H9 (cell line): ENCODE measurements at regions not wholly inside any gene's neighbourhood (a gene's known extent, or its start where the extent isn't known, plus 50 kb on each side); places are given as distances from the start of the nearest gene placed in this dataset.

Experiments
- DNase-seq: peaks from one replicate; pipeline ENCODE4 v3.0.0-alpha.2; 2017
- H2AFZ ChIP-seq: one replicate; pipeline ENCODE4 v1.6.1; 2013; ENCODE audit warnings: mild to moderate bottlenecking, low read length, control low read depth, moderate library complexity
- H2AK5ac ChIP-seq: 2 replicates; pipeline ENCODE4 v1.6.1; 2013; ENCODE audit warnings: low read length, control low read depth, mixed read lengths; ENCODE audit not compliant: insufficient read length
- H2BK120ac ChIP-seq: one replicate; pipeline ENCODE4 v1.6.1; 2013; ENCODE audit warnings: low read depth, mild to moderate bottlenecking, low read length, control low read depth, inconsistent platforms; ENCODE audit not compliant: poor library complexity, severe bottlenecking
- H2BK12ac ChIP-seq: 2 replicates; pipeline ENCODE4 v1.6.1; 2013; ENCODE audit warnings: low read length, control low read depth, mixed read lengths, low read depth; ENCODE audit not compliant: insufficient read length
- H2BK15ac ChIP-seq: 2 replicates; pipeline ENCODE4 v1.6.1; 2013; ENCODE audit warnings: low read depth, low read length, control low read depth
- H2BK20ac ChIP-seq: one replicate; pipeline ENCODE4 v1.6.1; 2013; ENCODE audit warnings: low read depth, mild to moderate bottlenecking, low read length, control low read depth, inconsistent platforms; ENCODE audit not compliant: poor library complexity, severe bottlenecking
- H2BK5ac ChIP-seq: 2 replicates; pipeline ENCODE4 v1.6.1; 2013; ENCODE audit warnings: low read length, control low read depth, mixed read lengths; ENCODE audit not compliant: insufficient read length
- H3K14ac ChIP-seq: 2 replicates; pipeline ENCODE4 v1.6.1; 2013; ENCODE audit warnings: low read length, control low read depth; ENCODE audit not compliant: insufficient read depth
- H3K18ac ChIP-seq: 2 replicates; pipeline ENCODE4 v1.6.1; 2013; ENCODE audit warnings: low read depth, mild to moderate bottlenecking, mixed read lengths, low read length, control low read depth; ENCODE audit not compliant: insufficient read length
- H3K23ac ChIP-seq: 2 replicates; pipeline ENCODE4 v1.6.1; 2013; ENCODE audit warnings: low read length, control low read depth, mixed read lengths, low read depth; ENCODE audit not compliant: insufficient read length
- H3K23me2 ChIP-seq: 2 replicates; pipeline ENCODE4 v1.6.1; 2013; ENCODE audit warnings: low read depth, mild to moderate bottlenecking, mixed read lengths, low read length, control low read depth; ENCODE audit not compliant: insufficient read length, poor library complexity, severe bottlenecking
- H3K27ac ChIP-seq: 2 replicates; pipeline ENCODE4 v1.5.1; 2013; ENCODE audit warnings: low read length, control low read depth, mixed read lengths, low read depth; ENCODE audit not compliant: insufficient read length
- H3K27me3 ChIP-seq: 2 replicates; pipeline ENCODE4 v1.6.1; 2013; ENCODE audit warnings: low read length, control low read depth, inconsistent platforms; ENCODE audit not compliant: insufficient read depth
- H3K4ac ChIP-seq: 2 replicates; pipeline ENCODE4 v1.6.1; 2013; ENCODE audit warnings: low read depth, mild to moderate bottlenecking, control low read depth, inconsistent platforms, low read length, moderate library complexity
- H3K4me1 ChIP-seq: 2 replicates; pipeline ENCODE4 v1.6.1; 2013; ENCODE audit warnings: low read length, control low read depth, inconsistent platforms; ENCODE audit not compliant: insufficient read depth
- H3K4me2 ChIP-seq: 2 replicates; pipeline ENCODE4 v1.6.1; 2013; ENCODE audit warnings: low read length, control low read depth, mixed read lengths; ENCODE audit not compliant: insufficient read length, insufficient read depth
- H3K56ac ChIP-seq: 2 replicates; pipeline ENCODE4 v1.6.1; 2013; ENCODE audit warnings: low read depth, mild to moderate bottlenecking, mixed read lengths, low read length, control low read depth; ENCODE audit not compliant: insufficient read length
- H3K79me1 ChIP-seq: 2 replicates; pipeline ENCODE4 v1.6.1; 2013; ENCODE audit warnings: low read depth, mild to moderate bottlenecking, moderate library complexity, low read length, control low read depth, inconsistent platforms; ENCODE audit not compliant: insufficient read depth, poor library complexity, severe bottlenecking
- H3K79me2 ChIP-seq: 2 replicates; pipeline ENCODE4 v1.6.1; 2013; ENCODE audit warnings: low read length, control low read depth, inconsistent platforms; ENCODE audit not compliant: insufficient read depth
- H3K9ac ChIP-seq: 2 replicates; pipeline ENCODE4 v1.6.1; 2013; ENCODE audit warnings: low read length, control low read depth, mixed read lengths; ENCODE audit not compliant: insufficient read length; ENCODE audit errors: extremely low read depth
- H3K9me3 ChIP-seq: one replicate; pipeline ENCODE4 v1.6.1; 2013; ENCODE audit warnings: low read depth, low read length, inconsistent platforms; ENCODE audit not compliant: control insufficient read depth
- H3T11ph ChIP-seq: one replicate; pipeline ENCODE4 v1.6.1; 2013; ENCODE audit warnings: mild to moderate bottlenecking, low read length, control low read depth, inconsistent platforms
- H4K20me1 ChIP-seq: one replicate; pipeline ENCODE4 v1.6.1; 2013; ENCODE audit not compliant: control insufficient read depth, insufficient read length, insufficient read depth
- H4K5ac ChIP-seq: 2 replicates; pipeline ENCODE4 v1.6.1; 2013; ENCODE audit warnings: low read depth, mild to moderate bottlenecking, mixed read lengths, low read length, control low read depth; ENCODE audit not compliant: insufficient read length
- H4K8ac ChIP-seq: replicated peaks from 2 replicates; pipeline ENCODE4 v1.6.1; 2013; ENCODE audit warnings: low read length, control low read depth, mixed read lengths, low read depth; ENCODE audit not compliant: insufficient read length
- H4K91ac ChIP-seq: 2 replicates; pipeline ENCODE4 v1.6.1; 2013; ENCODE audit warnings: low read depth, mild to moderate bottlenecking, moderate library complexity, mixed read lengths, low read length, control low read depth; ENCODE audit not compliant: insufficient read length
- H3K27ac Mint-ChIP-seq, 3 experiments: 2 replicates in 2 of 3; 3 replicates in 1 of 3; pipeline ENCODE4 v1.8.0; 2020 to 2021; ENCODE audit warnings: mixed read lengths in 3 of 3, mild to moderate bottlenecking in 1 of 3, moderate library complexity in 1 of 3
- H3K27me3 Mint-ChIP-seq: 2 replicates; pipeline ENCODE4 v1.8.0; 2021; ENCODE audit warnings: low read depth, mild to moderate bottlenecking, moderate library complexity, mixed read lengths
- H3K36me3 Mint-ChIP-seq, 3 experiments: 2 replicates in 2 of 3; 3 replicates in 1 of 3; pipeline ENCODE4 v1.8.0; 2020 to 2021; ENCODE audit warnings: low read depth in 3 of 3, mixed read lengths in 3 of 3; ENCODE audit not compliant: insufficient read depth in 1 of 3
- H3K4me1 Mint-ChIP-seq, 2 experiments: 2 replicates each; pipeline ENCODE4 v1.8.0; 2020; ENCODE audit warnings: mixed read lengths in 2 of 2
- H3K4me3 Mint-ChIP-seq, 2 experiments: 2 replicates in 1 of 2; 3 replicates in 1 of 2; pipeline ENCODE4 v1.8.0; 2020 to 2021; ENCODE audit warnings: mild to moderate bottlenecking in 2 of 2, mixed read lengths in 2 of 2, moderate library complexity in 1 of 2
- H3K9me3 Mint-ChIP-seq, 2 experiments: 2 replicates in 1 of 2; 3 replicates in 1 of 2; pipeline ENCODE4 v1.8.0; 2020; ENCODE audit warnings: mild to moderate bottlenecking in 2 of 2, mixed read lengths in 2 of 2, moderate library complexity in 1 of 2
- WGBS: extraction: QIAGEN DNeasy Blood & Tissue Kit; methylation state at CpG from one replicate; pipeline ENCODE4 v1.1.7; 2013; ENCODE audit warnings: missing lambda C conversion rate, low lambda C conversion rate, mixed read lengths; ENCODE audit not compliant: insufficient read length; ENCODE audit errors: extremely low coverage; 5-methylcytosine and 5-hydroxymethylcytosine counted together
- TF ChIP-seq, protein P1 (sequence below): fragments of 200-600 bp; sonication (generic); conservative IDR thresholded peaks from 3 replicates; pipeline ENCODE4 v1.8.0; 2021; ENCODE audit warnings: antibody characterized with exemption, mild to moderate bottlenecking

DNA sequence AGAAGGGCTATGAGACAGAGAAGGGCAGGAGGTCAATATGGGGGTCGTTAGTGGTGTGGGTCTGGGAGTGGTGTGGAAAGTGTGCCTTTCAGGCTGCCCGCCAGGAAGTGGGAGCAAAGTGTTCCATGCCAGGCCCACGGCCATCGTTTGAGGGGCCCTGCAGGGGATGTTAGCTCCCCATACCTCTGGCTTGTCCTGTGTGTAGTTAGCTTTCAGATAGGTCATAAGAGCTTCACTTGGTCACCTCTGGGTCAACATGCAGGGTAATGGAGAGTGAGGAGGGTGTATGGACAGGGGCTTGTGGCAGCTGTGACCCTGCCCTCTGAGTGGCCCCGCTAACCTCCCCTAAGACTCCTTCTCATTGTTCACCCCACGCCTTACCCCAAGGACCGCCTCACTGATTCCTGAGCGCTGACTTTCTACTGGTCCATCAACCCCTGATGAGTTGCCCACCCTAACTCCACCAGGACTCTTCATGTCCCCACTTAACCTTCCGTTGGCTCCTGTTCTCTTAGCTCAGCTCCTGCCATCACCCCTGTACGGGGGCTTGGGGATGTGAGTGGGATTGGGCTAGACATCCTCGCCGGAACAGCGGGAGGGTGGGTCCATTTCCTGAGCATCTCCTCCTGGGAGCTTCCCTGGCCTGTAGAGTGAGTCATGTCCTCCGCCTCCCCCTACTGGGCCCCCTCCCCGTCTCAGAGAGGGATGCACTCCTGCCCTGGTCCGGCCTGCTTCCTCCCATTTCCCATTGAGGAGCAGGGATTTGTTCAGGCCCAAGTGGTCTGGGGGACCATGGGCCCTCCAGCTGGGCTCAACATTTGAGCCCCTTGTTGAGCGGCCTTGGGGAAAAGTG lies 125.7 kb downstream of the FGF18 start:
- Histone ChIP-seq H3K23ac (no peak overlapping the region), H3K23me2 (no peaks in the 10 kb centered on the region), H2AFZ (no peak overlapping the region), H4K91ac (no peak overlapping the region), H2AK5ac (no peak overlapping the region), H4K8ac (no peak overlapping the region), H3K14ac (no peak overlapping the region), H2BK120ac (no peak overlapping the region), H3K18ac (no peak overlapping the region), H3K56ac (no peak overlapping the region), H3K79me1 (no peaks in the 10 kb centered on the region), H4K20me1 (no peaks in the 10 kb centered on the region), H3K27ac (no peak overlapping the region), H3K4me1 (no peaks in the 10 kb centered on the region; the same call in 1 of the 2 replicates), H3K27me3 (no peaks in the 10 kb centered on the region), H3K4me2 (no peak overlapping the region), H3K9ac (no peak overlapping the region), H4K5ac (no peak overlapping the region), H2BK12ac (no peak overlapping the region), H3K9me3 (no peaks in the 10 kb centered on the region), H3K4ac (no peak overlapping the region), H2BK15ac (no peak overlapping the region), H3T11ph (no peak overlapping the region), H2BK5ac (no peak overlapping the region), H2BK20ac (no peak overlapping the region), H3K79me2 (no peaks in the 10 kb centered on the region)
- TF ChIP-seq, protein P1, sequence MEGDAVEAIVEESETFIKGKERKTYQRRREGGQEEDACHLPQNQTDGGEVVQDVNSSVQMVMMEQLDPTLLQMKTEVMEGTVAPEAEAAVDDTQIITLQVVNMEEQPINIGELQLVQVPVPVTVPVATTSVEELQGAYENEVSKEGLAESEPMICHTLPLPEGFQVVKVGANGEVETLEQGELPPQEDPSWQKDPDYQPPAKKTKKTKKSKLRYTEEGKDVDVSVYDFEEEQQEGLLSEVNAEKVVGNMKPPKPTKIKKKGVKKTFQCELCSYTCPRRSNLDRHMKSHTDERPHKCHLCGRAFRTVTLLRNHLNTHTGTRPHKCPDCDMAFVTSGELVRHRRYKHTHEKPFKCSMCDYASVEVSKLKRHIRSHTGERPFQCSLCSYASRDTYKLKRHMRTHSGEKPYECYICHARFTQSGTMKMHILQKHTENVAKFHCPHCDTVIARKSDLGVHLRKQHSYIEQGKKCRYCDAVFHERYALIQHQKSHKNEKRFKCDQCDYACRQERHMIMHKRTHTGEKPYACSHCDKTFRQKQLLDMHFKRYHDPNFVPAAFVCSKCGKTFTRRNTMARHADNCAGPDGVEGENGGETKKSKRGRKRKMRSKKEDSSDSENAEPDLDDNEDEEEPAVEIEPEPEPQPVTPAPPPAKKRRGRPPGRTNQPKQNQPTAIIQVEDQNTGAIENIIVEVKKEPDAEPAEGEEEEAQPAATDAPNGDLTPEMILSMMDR: no peak
- WGBS: no CpG with 5 or more reads among the region's 17 CpGs
- DNase-seq: no peak
- Mint-ChIP-seq H3K4me3 (no peak overlapping the region), H3K9me3 (no peaks in the 10 kb centered on the region; a peak in 1 of 5 replicates), H3K4me1 (peaks cover 0 to 7% of the 10 kb centered on the region in 2 experiments; a peak in 3 of 4 replicates), H3K27ac (peak overlapping the region in 1 of 3 experiments; percentile 65; a peak in 1 of 7 replicates), H3K27me3 (peaks cover 8% of the 10 kb centered on the region; the same call in 1 of the 2 replicates), H3K36me3 (no peaks in the 10 kb centered on the region)
